NCI-H510A treated with DMSO at 0.1 percent for 48 hours (cell line): ENCODE measurements at regions not wholly inside any gene's neighbourhood (a gene's known extent, or its start where the extent isn't known, plus 50 kb on each side); places are given as distances from the start of the nearest gene placed in this dataset.
"Not testable (repeated sequence)": the region's sequence is repeated elsewhere in the genome, so short reads cannot be mapped to it uniquely, and the experiment has no call there.

Experiments used
- DNase-seq: peaks from one replicate; lab custom pipeline; 2025; lab: John Stamatoyannopoulos, UW

DNA sequence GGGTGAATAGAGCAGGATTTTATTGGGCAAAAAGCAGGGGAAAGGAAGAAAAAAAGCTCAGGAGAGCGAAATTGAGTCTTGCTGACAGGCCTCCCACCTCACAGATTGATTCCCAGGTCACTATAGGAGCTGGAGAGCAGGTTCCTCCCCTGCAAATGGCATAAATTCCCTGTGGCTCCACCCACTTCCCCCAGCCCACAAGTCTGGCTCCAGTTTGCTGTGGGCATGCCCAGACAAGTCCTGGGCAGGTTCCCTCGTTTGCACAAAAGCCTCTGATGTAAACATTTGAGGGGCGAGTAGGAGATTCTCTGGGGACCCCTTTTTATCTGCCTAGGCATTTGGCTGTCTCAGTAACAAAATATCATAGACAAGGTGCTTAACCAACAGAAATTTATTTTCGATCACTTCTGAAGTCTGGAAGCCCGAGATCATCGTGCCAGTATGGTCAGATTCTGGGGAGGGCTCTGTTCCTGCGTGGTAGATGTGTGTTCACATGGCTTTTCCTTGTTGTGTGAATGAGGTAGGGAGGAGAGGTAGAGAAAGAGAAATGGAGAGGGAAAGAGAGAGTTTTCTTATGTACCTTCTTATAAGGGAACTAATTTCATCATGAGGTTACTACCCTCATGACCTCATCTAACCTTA, 614.5 kb downstream of the MAT2B start:
- no peak for DNase-seq

DNA sequence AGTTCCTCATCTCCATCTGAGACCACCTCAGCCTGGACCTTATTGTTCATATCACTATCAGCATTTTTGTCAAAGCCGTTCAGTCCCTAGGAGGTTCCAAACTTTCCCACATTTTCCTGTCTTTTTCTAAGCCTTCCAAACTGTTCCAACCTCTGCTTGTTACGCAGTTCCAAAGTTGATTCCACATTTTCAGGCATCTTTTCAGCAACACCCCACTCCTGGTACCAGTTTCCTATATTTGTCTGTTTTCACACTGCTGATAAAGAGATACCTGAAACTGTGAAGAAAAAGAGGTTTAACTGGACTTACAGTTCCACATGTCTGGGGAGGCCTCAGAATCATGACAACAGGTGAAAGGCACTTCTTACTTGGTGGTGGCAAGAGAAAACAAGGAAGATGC, 622.1 kb downstream of the MAT2B start:
- DNase-seq = no peak

DNA sequence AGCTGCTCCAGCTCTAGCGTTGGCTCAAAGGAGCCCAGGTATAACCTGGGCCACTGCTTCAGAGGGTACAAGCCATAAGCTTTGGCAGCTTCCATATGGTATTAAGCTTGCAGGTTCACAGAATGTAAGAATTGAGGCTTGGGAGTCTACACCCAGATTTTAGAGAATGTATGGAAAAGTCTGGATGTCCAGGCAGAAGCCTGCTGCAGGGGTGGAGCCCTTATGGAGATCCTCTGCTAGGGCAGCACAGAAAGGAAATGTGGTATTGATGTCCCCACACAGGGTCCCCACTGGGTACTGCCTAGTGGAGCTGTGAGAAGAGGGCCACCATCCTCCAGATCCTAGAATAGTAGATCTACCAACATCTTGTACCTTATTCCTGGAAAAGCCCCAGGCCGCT, 626.9 kb downstream of the MAT2B start:
- DNase-seq = no peak

DNA sequence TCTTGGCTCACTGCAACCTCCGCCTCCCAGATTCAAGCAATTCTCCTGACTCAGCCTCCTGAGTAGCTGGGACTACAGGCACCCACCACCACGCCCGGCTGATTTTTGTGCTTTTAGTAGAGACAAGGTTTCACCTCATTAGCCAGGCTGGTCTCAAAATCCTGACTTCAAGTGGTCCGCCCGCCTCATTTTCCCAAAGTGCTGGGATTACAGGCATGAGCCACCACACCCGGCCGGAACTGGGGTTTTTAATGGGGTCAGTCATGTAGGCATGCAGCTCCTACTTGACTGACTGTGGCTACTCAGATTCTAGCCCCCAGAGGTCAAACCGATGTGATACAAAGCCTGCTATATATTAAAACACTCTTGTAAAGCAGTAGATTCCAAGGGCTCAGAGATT, 631.7 kb downstream of the MAT2B start:
- no peak for DNase-seq

DNA sequence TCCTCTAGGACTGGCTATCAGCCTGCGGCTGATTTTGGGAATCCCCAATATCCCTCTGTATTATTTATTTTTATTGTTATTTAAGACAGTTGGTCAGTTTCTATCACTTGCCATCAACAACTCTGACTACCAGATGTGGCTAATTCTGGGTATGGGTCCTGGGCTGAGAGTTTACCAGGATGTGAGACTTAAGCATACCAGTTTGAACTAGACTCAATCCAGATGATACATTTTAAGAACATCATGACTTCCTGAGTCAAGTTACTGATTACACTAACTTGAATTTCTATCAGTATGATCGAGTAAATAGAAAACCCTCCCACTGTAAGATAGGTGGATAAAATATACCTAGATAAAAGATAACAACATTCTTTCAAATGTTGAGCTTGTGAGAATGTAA, 634.0 kb downstream of the MAT2B start:
- no peak for DNase-seq

DNA sequence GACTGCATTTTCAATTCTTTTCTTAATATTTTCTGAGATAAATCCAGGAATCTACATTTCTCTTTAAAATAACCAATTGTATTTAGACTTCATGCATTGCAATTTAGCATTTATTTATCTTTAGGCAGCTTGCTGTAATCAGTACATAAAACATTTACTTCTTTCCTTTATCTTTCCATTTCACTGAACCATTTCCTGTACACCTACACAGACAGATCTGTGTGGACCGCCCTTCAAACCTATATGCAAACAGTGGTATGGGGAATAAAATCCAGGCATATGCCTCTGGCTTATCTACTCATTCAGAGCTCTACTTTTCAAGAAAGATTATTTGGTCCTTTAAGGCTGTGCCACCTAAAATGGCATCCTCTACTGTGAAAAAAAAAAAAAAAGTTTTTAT, 640.0 kb downstream of the MAT2B start:
- no peak for DNase-seq

DNA sequence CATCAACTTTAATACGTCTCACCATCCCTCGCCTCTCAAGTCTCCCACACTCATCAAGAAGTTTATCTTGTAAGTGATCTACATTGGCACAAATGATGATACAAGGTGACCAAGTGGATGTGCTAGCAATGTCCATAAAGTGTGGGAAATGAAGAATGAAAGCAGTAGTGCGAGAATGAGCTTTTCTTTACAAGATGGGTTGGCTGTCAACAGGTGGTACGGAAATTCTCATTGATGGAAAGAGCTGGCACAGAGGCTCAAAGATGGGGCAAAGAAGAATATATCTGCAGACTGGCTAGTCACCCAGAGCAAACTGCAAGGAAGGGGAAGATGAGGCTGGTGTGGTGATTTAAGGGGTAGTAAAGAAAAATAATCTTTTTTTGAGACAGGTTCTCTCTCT, 640.8 kb downstream of the MAT2B start:
- no peak for DNase-seq

DNA sequence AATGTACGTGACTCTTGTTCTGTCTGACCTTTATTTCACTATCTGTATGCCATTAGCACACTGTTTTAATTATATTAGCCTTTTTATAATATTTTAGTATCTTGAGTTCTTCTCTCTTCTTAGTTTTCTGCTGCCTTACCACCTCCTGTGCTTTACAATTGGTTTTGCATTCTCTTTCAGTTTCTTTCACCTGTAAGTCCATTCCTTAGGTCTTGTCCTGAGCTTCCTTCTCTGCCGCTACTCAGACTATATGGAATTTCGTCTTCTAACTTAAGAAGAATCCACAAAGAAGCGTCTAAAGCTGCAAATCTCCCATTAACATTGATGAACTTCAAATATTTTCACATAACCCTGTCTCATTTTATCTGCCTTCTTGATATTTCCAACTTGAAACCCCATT, 642.9 kb downstream of the MAT2B start:
- no peak for DNase-seq

DNA sequence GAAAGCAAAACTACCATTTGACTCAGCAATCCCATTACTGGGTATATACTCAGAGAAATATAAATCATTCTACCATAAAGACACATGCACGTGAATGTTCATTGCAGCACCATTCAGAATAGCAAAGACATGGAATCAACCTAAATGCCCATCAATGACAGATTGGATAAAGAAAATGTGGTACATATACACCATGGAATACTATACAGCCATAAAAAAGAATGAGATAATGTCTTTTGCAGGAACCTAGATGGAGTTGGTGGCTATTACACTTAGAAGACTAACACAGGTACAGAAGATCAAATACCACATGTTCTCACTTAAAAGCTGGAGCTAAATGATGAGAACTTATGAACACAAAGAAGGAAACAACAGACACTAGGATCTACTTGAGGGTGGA, 647.1 kb downstream of the MAT2B start:
- DNase-seq = not testable (repeated sequence)

DNA sequence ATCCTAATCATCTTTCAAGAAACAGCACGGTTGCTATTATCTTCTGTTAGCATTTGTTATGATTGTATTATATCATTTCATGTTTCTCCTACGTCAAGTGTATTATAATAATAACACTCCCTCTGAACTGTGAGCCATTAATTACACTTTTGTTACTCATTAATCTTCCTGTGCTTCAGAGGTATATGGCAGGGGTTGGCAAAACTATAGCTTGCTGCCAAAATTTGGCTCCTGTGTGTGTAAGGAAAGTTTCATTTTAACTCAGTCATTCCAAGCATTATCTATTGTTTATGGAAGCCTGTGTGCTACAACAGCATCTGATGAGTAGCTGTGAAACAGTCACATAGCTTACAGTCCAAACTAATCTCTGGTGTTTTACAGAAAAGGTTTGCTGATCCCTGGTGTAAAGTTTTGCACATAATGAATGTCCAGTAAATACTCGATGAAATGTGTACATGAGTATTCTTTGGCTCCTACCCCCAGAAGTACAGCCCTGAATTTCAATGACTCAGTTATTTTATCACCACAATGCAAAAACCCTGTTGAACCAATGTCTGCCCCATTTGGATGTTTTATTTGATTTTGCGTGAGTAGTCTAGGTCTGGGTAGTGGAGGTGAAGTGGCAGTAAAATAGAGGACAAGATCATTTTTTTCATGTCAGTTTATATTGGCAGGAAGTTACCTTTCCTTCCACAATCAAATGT, 648.2 kb downstream of the MAT2B start:
- DNase-seq = no peak

DNA sequence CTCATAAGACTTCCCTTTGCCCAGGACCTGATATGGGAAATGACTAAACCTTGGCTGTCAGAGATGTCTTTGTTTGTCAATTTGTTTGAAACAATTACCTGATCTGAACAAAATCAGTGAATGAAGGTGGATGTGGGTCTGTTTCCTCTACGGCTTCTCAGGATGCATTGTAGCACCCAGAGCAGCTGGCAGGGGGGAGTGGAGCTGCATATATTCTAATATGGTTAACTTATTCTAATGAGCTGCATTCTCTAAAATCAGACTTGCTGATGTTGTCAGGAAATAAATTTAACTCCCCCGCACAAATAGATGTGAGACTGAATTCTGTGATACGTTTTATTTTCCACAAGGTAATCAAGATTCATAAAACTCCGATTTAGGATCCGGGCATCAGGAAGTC, 665.4 kb downstream of the MAT2B start:
- no peak for DNase-seq

DNA sequence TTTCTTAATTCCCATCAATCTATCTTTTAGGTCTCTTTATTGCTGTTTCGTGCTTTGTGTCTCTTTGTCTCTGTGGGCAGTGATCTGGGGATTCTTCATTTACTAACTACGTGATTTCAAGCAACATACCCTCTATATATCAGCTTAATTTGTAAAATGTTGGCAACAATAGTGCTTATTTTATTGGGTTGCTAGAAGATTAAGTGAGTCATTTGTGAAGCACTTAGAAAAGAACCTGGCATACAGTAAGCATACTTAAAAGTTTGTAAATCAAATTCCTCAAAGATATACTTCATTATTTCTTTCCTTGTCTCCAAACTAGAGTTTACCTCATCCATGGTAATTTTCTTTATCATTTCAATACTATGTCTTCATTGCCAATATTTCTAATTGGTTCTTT, 669.7 kb downstream of the MAT2B start:
- DNase-seq = no peak

DNA sequence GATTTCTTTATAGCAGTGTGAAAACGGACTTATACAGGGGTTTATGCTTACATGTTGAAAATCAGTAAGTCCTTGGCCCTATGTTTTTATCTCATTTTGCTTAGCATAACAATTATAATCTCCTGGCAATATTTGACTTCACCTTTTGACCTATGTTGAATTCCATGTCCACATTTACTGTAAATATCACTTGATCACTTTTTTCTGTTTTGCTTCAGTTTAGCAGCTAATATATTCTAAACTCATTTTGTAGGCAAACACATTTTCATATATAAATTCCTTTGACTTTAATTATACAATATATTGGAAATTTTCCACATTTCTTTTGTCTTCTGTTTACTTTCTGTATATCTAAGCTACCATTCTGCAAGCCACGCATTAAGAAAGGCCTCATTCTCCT, 674.0 kb downstream of the MAT2B start:
- DNase-seq = no peak

DNA sequence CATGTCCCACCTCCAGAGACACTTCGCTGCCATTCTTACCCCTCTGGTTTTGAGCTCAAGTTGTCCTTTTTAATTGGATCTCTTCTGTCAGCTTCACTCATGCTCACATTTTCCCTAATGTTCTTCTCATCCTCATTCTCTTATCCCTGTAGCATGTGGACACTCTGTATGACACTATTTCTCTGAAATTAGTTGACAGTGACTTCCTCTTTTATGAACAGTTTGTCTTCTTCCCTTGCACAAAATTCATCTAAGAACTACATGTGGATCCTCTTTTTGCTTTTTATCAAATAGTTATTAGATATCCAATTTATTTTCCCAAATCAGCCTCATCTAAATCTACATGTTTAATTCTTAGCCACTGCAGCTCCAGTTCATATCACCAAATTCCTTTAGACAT, 676.2 kb downstream of the MAT2B start:
- no peak for DNase-seq

DNA sequence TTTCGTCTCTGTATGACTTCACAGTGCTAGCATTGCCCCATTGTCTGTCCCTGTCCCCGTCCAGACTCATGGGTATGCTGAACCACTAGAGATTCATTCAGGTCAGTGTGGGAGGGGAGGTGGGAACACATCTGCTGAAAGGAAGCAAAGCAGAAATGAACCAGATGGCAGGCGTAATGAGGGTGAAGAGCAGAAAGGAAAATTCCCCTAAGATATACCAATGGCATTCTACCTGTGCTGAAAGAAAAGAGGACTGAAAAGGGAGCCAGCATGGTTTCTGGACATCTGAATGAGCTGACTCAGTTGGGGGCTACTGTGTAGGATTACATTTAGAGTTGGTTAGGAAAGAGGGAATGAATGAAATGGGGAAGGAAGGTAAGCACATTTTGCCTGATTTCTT, 678.7 kb downstream of the MAT2B start:
- DNase-seq = no peak

DNA sequence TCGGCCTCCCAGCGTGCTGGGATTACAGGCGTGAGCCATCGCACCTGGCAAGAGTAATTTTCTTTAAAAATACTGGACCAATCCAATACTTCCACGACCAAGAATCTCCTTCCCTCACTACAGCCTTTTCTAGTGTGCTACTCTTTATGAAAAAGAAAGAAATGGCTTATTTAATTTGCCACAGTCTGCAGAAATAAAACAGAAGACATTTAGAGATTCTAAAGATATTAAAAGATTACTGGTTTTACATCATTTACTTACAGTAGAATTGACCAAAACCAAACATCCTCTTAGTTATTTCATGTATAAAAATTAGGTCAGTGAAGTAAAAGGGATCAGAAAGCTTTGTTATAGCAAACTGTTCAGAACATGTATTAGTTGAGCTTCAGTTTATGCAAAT, 679.6 kb downstream of the MAT2B start:
- DNase-seq = no peak

DNA sequence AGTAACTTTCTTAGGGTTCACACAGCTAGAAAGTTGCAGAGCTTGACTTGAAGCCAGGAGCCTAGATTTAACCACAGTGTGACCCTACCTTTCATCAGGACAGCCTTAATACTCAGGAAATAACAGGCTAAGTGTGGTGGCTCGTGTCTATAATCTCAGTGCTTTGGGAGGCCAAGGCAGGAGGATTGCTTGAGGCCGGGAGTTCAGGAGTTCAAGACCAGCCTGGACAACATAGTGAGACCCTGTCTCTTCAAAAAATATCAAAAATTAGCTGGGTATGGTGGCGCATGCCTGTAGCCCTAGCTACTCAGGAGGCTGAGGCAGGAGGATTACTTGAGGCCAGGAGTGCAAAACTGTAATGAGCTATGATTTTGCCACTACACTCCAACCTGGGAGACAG, 681.1 kb downstream of the MAT2B start:
- DNase-seq = no peak

DNA sequence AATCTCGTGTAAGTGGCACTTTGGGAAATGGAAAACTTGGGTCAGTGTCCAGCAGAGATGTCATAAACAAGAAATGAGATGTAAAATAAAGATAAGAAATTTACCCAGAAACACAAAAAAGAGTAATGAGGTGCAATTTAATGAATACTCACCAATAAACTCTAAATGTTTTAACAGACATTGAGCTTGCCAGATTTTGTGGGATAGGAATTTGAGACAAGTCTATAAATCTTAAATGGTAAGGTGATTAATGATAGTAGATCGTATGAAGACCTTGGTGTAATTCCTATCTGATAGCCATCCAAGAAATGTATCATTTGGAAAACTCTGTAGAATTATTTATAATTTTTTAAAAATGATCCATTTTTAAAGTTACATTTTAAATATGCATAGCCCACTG, 682.4 kb downstream of the MAT2B start:
- no peak for DNase-seq

DNA sequence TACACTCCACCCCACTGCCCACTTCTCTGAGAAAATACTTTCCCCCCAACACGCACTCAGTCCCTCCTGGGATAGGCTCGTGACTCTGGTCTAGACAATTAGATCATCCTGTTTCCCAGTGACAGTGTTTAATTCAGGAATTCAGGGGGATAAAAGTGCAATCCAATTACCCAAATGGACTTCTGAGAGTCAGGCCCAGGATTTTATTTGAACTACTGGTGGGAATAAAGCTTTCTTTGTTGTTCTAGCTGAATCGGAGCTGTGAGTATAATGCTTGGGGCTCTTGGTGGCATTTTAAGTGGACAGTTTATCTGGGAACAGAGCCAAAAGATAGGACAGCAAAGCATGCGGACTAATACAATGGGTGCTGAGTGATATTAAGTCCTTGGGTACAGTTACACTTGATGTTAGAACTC, 683.3 kb downstream of the MAT2B start:
- DNase-seq = no peak

DNA sequence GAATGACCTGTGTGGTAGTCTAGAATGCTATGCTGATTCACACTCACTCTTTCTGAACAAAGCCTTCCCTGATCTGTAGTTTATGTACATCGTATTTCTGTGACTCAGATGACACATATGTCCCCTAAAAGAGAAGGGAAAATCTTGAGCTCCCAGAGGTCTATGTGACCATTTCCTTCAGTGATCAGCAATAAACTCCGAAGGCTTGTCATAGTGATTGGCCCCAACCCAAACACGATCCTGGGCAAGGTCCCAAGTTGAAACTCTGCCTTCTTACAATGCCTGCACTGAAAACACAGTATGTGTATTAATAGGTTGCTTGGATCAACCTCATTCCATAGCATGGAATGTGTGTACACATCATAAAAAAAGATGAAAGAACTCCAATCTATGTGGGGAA, 685.8 kb downstream of the MAT2B start:
- no peak for DNase-seq

DNA sequence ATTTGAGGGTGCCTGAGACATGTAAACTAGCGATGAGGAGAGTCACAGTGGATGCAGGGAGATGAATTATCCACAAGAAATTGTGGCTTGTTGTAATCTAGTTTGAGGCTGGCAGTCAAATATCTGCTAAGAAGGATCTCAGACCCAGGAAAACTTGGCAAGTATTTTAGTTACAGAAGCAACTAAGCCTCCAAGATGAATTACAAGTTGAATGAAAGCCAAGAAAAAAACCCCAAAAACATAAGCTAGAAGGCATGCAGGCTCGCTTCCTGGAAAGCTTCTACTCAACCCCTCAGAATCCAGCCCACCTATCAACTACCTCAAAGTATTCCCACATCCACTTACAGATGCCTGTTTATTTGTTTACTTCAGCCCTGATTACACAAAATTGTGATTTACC, 696.9 kb downstream of the MAT2B start:
- no peak for DNase-seq

DNA sequence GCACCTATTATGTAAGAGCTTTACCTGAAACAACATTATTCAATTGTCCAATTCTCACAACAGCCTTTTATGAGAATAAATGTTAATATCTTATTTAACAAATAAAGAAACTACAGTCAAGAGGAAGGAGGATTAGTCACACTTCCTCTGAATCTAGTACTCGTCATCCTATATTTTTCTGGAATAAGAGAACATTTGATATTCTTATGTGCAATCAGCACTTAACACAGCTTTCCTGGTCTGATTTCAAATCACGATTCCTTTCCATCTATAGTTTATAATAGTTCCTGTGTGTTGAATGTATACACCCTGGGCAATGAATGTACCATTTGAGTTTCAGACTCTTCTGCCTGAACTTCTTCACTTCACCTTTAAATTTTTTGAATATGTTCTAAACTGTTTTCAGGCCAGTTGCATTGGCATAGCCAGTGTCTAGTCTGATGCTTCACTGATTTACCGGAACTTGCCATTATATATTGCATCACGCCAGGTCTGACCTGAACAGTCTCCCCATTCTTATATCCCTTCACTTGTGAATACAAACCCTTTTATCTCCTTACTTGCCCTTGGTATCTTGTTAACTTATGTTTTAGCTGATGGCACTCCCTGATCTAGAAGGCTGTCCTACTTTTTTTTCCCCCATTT, 698.3 kb downstream of the MAT2B start:
- DNase-seq = no peak

DNA sequence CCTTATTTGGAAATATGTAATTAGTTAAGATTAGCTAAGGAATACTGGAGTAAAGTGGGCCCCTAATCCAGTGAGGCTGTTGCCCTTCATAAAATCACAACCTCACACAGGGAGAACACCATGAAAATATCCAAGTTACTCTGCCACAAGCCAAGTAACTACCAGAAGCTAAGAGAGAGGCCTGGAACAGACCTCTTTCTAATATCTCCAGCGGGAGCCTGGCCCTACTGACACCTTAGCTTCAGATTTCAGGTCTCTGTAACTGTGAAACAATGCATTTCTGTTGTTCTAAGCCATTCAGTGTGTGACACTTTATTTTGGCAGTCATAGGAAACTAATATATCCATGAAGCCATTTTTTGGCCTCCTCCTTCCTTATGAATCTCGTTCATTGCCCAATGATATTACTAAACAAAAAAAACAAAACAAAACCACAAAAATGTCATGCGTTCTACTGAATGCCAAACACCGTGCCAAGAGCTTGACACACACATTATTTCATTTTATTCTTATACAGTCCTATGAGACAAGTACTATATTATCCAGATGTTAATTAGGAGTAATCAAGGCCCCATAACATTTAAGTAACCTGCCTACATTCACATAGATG, 699.0 kb downstream of the MAT2B start:
- no peak for DNase-seq
